Cardiac muscle cell (in vitro differentiated cells and primary cell): ENCODE measurements at regions not wholly inside any gene's neighbourhood (a gene's known extent, or its start where the extent isn't known, plus 50 kb on each side); places are given as distances from the start of the nearest gene placed in this dataset.

Experiments used
- DNase-seq, 2 donors: peaks; one replicate each; pipeline versions ENCODE4 v3.0.0 to v3.0.0-alpha.2; 2010 to 2017; ENCODE audit warnings: low read depth in 1 of 2, low spot score in 1 of 2
- H3K27ac ChIP-seq: fragments of 200-600 bp; sonication (generic); 2 replicates; pipeline ENCODE4 v1.5.1; 2016
- H3K27me3 ChIP-seq: fragments of 200-600 bp; sonication (generic); 2 replicates; pipeline ENCODE4 v1.6.0; 2016; ENCODE audit warnings: control low read depth
- H3K36me3 ChIP-seq: fragments of 200-600 bp; sonication (generic); 2 replicates; pipeline ENCODE4 v1.5.1; 2016; ENCODE audit warnings: control low read depth
- H3K4me1 ChIP-seq: fragments of 200-600 bp; sonication (generic); 2 replicates; pipeline ENCODE4 v1.8.1; 2017; ENCODE audit warnings: low read depth, mild to moderate bottlenecking, mixed run types
- H3K4me3 ChIP-seq: fragments of 200-600 bp; sonication (generic); 2 replicates; pipeline ENCODE4 v1.5.1; 2016; ENCODE audit warnings: mild to moderate bottlenecking
- H3K9me3 ChIP-seq: fragments of 200-600 bp; sonication (generic); 2 replicates; pipeline ENCODE4 v1.5.1; 2017; ENCODE audit warnings: low read depth, mild to moderate bottlenecking, control low read depth
- CTCF ChIP-seq: IDR thresholded peaks from 2 replicates; pipeline ENCODE4 v1.5.1; 2012; ENCODE audit warnings: low read depth, mild to moderate bottlenecking, low read length

GRCh38 chr12:98180603-98181002 is 334.8 kb upstream of the TMPO start:
- no peak overlapping the region for H3K4me3 ChIP-seq
- TF ChIP-seq CTCF = no peak
- no peaks in the 10 kb centered on the region for H3K36me3 ChIP-seq
- H3K9me3 ChIP-seq = no peaks in the 10 kb centered on the region
- no peaks in the 10 kb centered on the region for H3K27me3 ChIP-seq
- no peak for DNase-seq
- H3K4me1 ChIP-seq = no peaks in the 10 kb centered on the region
- H3K27ac ChIP-seq = no peak overlapping the region

GRCh38 chr12:98182821-98183220 is 332.6 kb upstream of the TMPO start:
- Histone ChIP-seq H3K4me1 (no peaks in the 10 kb centered on the region), H3K9me3 (no peaks in the 10 kb centered on the region), H3K27me3 (no peaks in the 10 kb centered on the region), H3K4me3 (no peak overlapping the region), H3K27ac (no peak overlapping the region), H3K36me3 (no peaks in the 10 kb centered on the region)
- no peak for TF ChIP-seq CTCF
- DNase-seq = no peak

- DNase-seq = peak in 1 of 2 donors; percentile 50
- Histone ChIP-seq H3K4me1 (no peaks in the 10 kb centered on the region), H3K27ac (no peak overlapping the region), H3K36me3 (no peaks in the 10 kb centered on the region), H3K9me3 (no peaks in the 10 kb centered on the region), H3K27me3 (no peaks in the 10 kb centered on the region), H3K4me3 (no peak overlapping the region)
- TF ChIP-seq CTCF = no peak
Measured at GRCh38 chr12:98185606-98186005, 329.8 kb upstream of the TMPO start.

GRCh38 chr12:98188650-98189077 is 326.7 kb upstream of the TMPO start:
- H3K27ac ChIP-seq = no peak overlapping the region
- no peaks in the 10 kb centered on the region for H3K4me1 ChIP-seq
- TF ChIP-seq CTCF = no peak
- H3K36me3 ChIP-seq = no peaks in the 10 kb centered on the region
- no peak overlapping the region for H3K4me3 ChIP-seq
- no peaks in the 10 kb centered on the region for H3K9me3 ChIP-seq
- DNase-seq = peak in 1 of 2 donors; percentile 38
- no peaks in the 10 kb centered on the region for H3K27me3 ChIP-seq

- Histone ChIP-seq H3K4me1 (no peaks in the 10 kb centered on the region), H3K27ac (no peak overlapping the region), H3K36me3 (no peaks in the 10 kb centered on the region), H3K9me3 (no peaks in the 10 kb centered on the region), H3K27me3 (no peaks in the 10 kb centered on the region), H3K4me3 (no peak overlapping the region)
- TF ChIP-seq CTCF = no peak
- no peak for DNase-seq
Measured at GRCh38 chr12:98194591-98194990, 320.8 kb upstream of the TMPO start.
